Gastrocnemius medialis (tissue), 4 donors: ENCODE measurements at regions not wholly inside any gene's neighbourhood (a gene's known extent, or its start where the extent isn't known, plus 50 kb on each side); places are given as distances from the start of the nearest gene placed in this dataset.

Experiments used
- ATAC-seq, 2 donors: fragments of 150-250 bp; one replicate each; pipeline ENCODE4 v1.9.1; 2016
- DNase-seq, 2 donors: peaks; one replicate each; pipeline ENCODE4 v3.0.0-alpha.2; 2019
- H3K27ac ChIP-seq, 4 donors: fragments of 200-600 bp; sonication (generic); 1 replicate in 1 of 4; 2 replicates in 3 of 4; pipeline ENCODE4 v1.5.1; 2016 to 2018; ENCODE audit warnings: mild to moderate bottlenecking in 2 of 4, moderate library complexity in 1 of 4
- H3K27me3 ChIP-seq, 3 donors: fragments of 200-600 bp; sonication (generic) in 2 of 3; 1 replicate in 1 of 3; 2 replicates in 2 of 3; pipeline versions ENCODE4 v1.5.1 to v1.6.0; 2016 to 2019; ENCODE audit warnings: mild to moderate bottlenecking in 1 of 3, moderate library complexity in 1 of 3
- H3K36me3 ChIP-seq, 2 donors: fragments of 200-600 bp; sonication (generic) in 1 of 2; one replicate each; pipeline ENCODE4 v1.5.1; 2017 to 2018
- H3K4me1 ChIP-seq, 2 donors: fragments of 200-600 bp; sonication (generic) in 1 of 2; one replicate each; pipeline ENCODE4 v1.5.1; 2016 to 2017; ENCODE audit warnings: mild to moderate bottlenecking in 2 of 2
- H3K4me3 ChIP-seq, 4 donors: fragments of 200-600 bp; sonication (generic) in 3 of 4; 1 replicate in 1 of 4; 2 replicates in 3 of 4; pipeline ENCODE4 v1.5.1; 2016 to 2019; ENCODE audit warnings: mild to moderate bottlenecking in 2 of 4
- H3K9me3 ChIP-seq, 3 donors: fragments of 200-600 bp; sonication (generic) in 2 of 3; 1 replicate in 1 of 3; 2 replicates in 2 of 3; pipeline ENCODE4 v1.5.1; 2016 to 2019
- POLR2A ChIP-seq, 2 donors: fragments of 450-650 bp; IDR thresholded peaks; one replicate each; pipeline ENCODE4 v1.6.1; 2017; ENCODE audit warnings: antibody characterized with exemption in 2 of 2, mild to moderate bottlenecking in 2 of 2, moderate library complexity in 2 of 2
- in situ Hi-C, 4 donors: fragments of 200-750 bp; cut with MboI; loops; one replicate each; pipeline versions ENCODE4 v1.15.0 to v1.8.0; 2017; ENCODE audit warnings: low sequenced_read_pairs in 4 of 4
- intact Hi-C: fragments of 100-400 bp; cut with DNase I; formaldehyde crosslinking; loops from one replicate; pipeline ENCODE4 v1.15.1; 2023; ENCODE audit warnings: low total_unique reads
- TF ChIP-seq, protein P1 (sequence below), 5 experiments: fragments of 450-650 bp in 3 of 5; fragments of 200-600 bp in 2 of 5; sonication (generic) in 2 of 5; IDR thresholded peaks in 4 of 5; conservative IDR thresholded peaks in 1 of 5; 1 replicate in 4 of 5; 2 replicates in 1 of 5; pipeline ENCODE4 v1.5.1; 2016 to 2019; ENCODE audit warnings: antibody characterized with exemption in 5 of 5, mild to moderate bottlenecking in 3 of 5, moderate library complexity in 3 of 5

DNA sequence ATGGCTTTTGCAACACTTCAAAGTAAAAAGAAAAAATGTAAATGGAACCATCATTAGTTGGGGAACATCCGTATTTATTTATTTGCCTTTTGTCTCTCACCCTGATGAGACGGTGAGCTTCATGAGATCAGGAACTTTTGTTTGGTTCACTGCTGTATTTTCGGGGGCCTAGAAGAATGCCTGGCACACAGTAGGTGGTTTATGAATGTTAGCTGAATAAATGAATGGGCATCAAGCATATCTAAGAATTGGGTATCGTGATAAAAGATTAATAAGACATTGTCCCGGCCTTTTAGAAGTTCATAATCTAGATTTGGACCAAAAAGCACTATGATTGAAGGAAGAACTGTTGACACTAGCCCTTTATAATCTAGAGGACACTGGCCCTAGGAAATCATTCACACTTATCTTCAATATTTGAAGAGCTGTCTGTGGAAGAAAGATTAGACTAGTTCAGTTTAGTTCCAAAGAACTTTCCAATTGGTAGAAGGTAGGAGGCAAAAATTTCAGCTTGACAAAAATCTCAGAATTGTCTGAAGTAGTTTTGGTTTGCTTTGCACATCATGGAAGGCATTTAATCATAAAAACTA lies 70.3 kb upstream of the CD83 start:
- ATAC-seq (no peak), DNase-seq (no peak)
- in situ Hi-C loops (no loop called here), intact Hi-C loops (loop anchor here (5.0 kb wide), 1 partner anchor 250 kb away; no protein-coding TSS in a partner anchor)
- peaks cover 0 to 7% (median 3%) of the 10 kb centered on the region in 3 donors for H3K27me3 ChIP-seq
- TF ChIP-seq, protein P1, sequence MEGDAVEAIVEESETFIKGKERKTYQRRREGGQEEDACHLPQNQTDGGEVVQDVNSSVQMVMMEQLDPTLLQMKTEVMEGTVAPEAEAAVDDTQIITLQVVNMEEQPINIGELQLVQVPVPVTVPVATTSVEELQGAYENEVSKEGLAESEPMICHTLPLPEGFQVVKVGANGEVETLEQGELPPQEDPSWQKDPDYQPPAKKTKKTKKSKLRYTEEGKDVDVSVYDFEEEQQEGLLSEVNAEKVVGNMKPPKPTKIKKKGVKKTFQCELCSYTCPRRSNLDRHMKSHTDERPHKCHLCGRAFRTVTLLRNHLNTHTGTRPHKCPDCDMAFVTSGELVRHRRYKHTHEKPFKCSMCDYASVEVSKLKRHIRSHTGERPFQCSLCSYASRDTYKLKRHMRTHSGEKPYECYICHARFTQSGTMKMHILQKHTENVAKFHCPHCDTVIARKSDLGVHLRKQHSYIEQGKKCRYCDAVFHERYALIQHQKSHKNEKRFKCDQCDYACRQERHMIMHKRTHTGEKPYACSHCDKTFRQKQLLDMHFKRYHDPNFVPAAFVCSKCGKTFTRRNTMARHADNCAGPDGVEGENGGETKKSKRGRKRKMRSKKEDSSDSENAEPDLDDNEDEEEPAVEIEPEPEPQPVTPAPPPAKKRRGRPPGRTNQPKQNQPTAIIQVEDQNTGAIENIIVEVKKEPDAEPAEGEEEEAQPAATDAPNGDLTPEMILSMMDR (IDR thresholded peaks at IDR 0.05 in 4 of 5, conservative IDR thresholded peaks at IDR 0.05 in 1 of 5), result no peak
- TF ChIP-seq POLR2A (IDR thresholded peaks at IDR 0.05), result no peak
- H3K4me3 ChIP-seq, result no peak overlapping the region
- H3K36me3 ChIP-seq, result no peaks in the 10 kb centered on the region
- H3K4me1 ChIP-seq, result no peaks in the 10 kb centered on the region
- H3K9me3 ChIP-seq, result no peaks in the 10 kb centered on the region
- H3K27ac ChIP-seq, result no peak overlapping the region

DNA sequence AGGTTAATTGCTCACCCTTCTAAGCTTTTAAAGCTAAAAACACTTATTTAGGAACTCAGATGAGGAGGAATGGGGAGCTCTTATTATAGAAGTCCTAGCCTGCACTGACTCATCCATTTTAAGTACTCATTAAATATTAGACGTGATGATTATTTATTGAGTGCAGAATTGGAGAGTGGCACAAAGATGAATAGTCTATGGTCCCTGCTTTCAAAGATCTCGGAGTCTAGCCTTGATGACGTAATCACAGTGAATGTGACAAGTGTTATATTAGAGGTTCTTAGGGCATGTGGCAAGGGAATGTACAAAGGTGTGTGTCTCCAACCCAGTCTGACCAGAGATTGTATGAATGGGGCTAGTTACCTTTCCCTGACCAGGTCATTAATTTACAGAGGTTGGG lies 68.7 kb upstream of the CD83 start:
- H3K27ac ChIP-seq, result no peak overlapping the region
- no peak overlapping the region for H3K4me3 ChIP-seq
- TF ChIP-seq POLR2A (IDR thresholded peaks at IDR 0.05), result no peak
- TF ChIP-seq, protein P1 (IDR thresholded peaks at IDR 0.05 in 4 of 5, conservative IDR thresholded peaks at IDR 0.05 in 1 of 5), result no peak
- intact Hi-C loops, result loop anchor here (5.0 kb wide), 1 partner anchor 252 kb away; no protein-coding TSS in a partner anchor
- DNase-seq, result no peak
- no peaks in the 10 kb centered on the region for H3K9me3 ChIP-seq
- ATAC-seq, result no peak
- peaks cover 0 to 4% (median 3%) of the 10 kb centered on the region in 3 donors for H3K27me3 ChIP-seq
- no peaks in the 10 kb centered on the region for H3K36me3 ChIP-seq
- in situ Hi-C loops, result no loop called here
- no peaks in the 10 kb centered on the region for H3K4me1 ChIP-seq

DNA sequence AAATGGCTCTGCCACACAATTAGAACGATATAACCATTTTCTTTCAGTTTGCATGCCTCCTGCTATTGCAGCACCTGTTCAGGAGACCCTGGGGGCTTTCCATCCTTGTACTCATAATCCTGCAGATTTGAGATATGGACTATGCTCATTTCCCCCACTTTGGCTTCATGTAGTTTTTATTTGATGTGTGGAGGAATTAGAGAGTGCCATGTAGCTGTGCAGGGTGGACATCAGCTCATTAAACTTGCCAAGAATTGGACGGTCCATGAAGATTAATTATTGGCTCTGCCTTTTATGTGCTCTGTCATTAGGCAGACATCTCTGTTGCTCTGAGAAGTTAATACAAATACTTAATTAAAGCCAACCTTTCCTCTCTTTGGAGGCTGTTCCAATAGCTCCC lies 66.2 kb upstream of the CD83 start:
- peaks cover 0 to 4% (median 0%) of the 10 kb centered on the region in 3 donors for H3K27me3 ChIP-seq
- no peaks in the 10 kb centered on the region for H3K36me3 ChIP-seq
- no peak for ATAC-seq
- H3K4me3 ChIP-seq, result no peak overlapping the region
- no peak for DNase-seq
- intact Hi-C loops (no loop called here), in situ Hi-C loops (loop anchor here in 3 of 4 donors (25.0 kb wide), 3 partner anchors 264 to 714 kb away; partner anchors contain the start of genes SIRT5 (in 1 of the 3) and TBC1D7 (in 1 of the 3))
- no peak for TF ChIP-seq POLR2A (IDR thresholded peaks at IDR 0.05)
- TF ChIP-seq, protein P1 (IDR thresholded peaks at IDR 0.05 in 4 of 5, conservative IDR thresholded peaks at IDR 0.05 in 1 of 5), result no peak
- no peaks in the 10 kb centered on the region for H3K4me1 ChIP-seq
- no peak overlapping the region for H3K27ac ChIP-seq
- no peaks in the 10 kb centered on the region for H3K9me3 ChIP-seq

DNA sequence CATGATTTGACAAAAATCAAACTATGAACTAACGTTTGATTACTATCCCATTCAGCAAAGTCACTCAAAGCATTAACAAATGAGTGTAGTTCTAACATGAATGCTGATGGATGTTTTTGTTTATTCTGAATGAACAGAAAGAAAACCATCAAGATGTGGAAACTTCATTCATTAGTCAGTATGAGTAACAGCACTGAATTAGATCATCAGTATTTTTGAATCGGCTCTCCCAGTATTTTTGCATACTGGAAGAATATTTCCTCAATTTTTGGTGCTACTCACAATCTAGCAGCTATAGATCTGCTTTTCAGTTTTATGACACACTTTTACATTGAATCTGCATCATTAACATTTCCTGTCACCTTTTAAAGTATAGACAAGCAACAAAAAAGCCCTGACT lies 63.8 kb upstream of the CD83 start:
- intact Hi-C loops (no loop called here), in situ Hi-C loops (loop anchor here in 3 of 4 donors (25.0 kb wide), 3 partner anchors 267 to 717 kb away; partner anchors contain the start of genes SIRT5 (in 1 of the 3) and TBC1D7 (in 1 of the 3))
- peaks cover 0 to 8% (median 0%) of the 10 kb centered on the region in 3 donors for H3K27me3 ChIP-seq
- H3K27ac ChIP-seq, result no peak overlapping the region
- H3K36me3 ChIP-seq, result no peaks in the 10 kb centered on the region
- TF ChIP-seq, protein P1 (IDR thresholded peaks at IDR 0.05 in 4 of 5, conservative IDR thresholded peaks at IDR 0.05 in 1 of 5), result no peak
- no peak for TF ChIP-seq POLR2A (IDR thresholded peaks at IDR 0.05)
- H3K4me3 ChIP-seq, result no peak overlapping the region
- no peaks in the 10 kb centered on the region for H3K4me1 ChIP-seq
- H3K9me3 ChIP-seq, result no peaks in the 10 kb centered on the region
- DNase-seq, result no peak
- no peak for ATAC-seq
